GM23338 (cell line): ENCODE measurements at regions not wholly inside any gene's neighbourhood (a gene's known extent, or its start where the extent isn't known, plus 50 kb on each side); places are given as distances from the start of the nearest gene placed in this dataset.

Experiments
- CREB1 ChIP-seq: fragments of 250-450 bp; sonication (Bioruptor Pico); IDR thresholded peaks from 2 replicates; pipeline ENCODE4 v1.5.0; 2020; ENCODE audit warnings: low read depth, mild to moderate bottlenecking, moderate library complexity
- EZH2 ChIP-seq: fragments of 200-600 bp; sonication (generic); IDR thresholded peaks from one replicate; pipeline ENCODE4 v1.8.0; 2017; ENCODE audit warnings: antibody characterized with exemption, mild to moderate bottlenecking, low read depth; ENCODE audit not compliant: unreplicated experiment
- EZH2phosphoT487 ChIP-seq: fragments of 200-600 bp; sonication (generic); IDR thresholded peaks from one replicate; pipeline ENCODE4 v1.8.1; 2018; ENCODE audit warnings: antibody characterized with exemption; ENCODE audit not compliant: unreplicated experiment
- JUNB ChIP-seq: IDR thresholded peaks from one replicate; pipeline ENCODE4 v1.6.1; 2016; ENCODE audit warnings: antibody characterized with exemption; ENCODE audit not compliant: unreplicated experiment
- NANOG ChIP-seq: IDR thresholded peaks from 2 replicates; pipeline ENCODE4 v1.6.1; 2016; ENCODE audit warnings: antibody characterized with exemption, borderline replicate concordance
- POLR2AphosphoS5 ChIP-seq: IDR thresholded peaks from 2 replicates; pipeline ENCODE4 v1.6.1; 2016; ENCODE audit warnings: antibody characterized with exemption, low read depth
- TF ChIP-seq, protein P1 (sequence below), 2 experiments: fragments of 200-600 bp in 1 of 2; sonication (generic) in 1 of 2; conservative IDR thresholded peaks; 2 replicates each; pipeline versions ENCODE4 v1.5.1 to v1.6.1; 2016 to 2017; ENCODE audit warnings: antibody characterized with exemption in 2 of 2, low read depth in 2 of 2, mild to moderate bottlenecking in 2 of 2, moderate library complexity in 1 of 2

DNA sequence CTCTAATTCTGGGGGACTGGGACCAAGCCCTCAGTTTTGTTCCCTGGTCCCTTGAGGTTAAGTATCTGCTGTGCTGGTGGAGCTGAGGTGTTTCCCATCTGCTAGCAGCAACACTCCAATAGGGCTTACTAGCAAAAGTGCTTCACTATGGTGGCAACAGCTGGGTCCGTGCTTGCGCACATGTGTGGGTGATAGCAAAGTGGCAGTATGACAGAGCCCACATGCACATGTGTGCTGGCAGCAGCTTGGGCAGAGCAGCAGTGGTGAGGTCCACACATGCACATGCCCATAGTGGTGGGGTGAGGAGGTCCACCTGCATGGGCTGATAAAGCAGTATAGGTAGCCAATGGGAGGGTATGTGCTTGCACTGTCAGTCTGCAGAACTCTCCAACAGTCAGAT lies 1723.7 kb downstream of the SUCLG1 start:
- TF ChIP-seq POLR2AphosphoS5 (no peak), EZH2phosphoT487 (no peak), CREB1 (CRISPR knock-in tag) (no peak), NANOG (no peak), JUNB (no peak), EZH2 (no peak)
- TF ChIP-seq, protein P1, sequence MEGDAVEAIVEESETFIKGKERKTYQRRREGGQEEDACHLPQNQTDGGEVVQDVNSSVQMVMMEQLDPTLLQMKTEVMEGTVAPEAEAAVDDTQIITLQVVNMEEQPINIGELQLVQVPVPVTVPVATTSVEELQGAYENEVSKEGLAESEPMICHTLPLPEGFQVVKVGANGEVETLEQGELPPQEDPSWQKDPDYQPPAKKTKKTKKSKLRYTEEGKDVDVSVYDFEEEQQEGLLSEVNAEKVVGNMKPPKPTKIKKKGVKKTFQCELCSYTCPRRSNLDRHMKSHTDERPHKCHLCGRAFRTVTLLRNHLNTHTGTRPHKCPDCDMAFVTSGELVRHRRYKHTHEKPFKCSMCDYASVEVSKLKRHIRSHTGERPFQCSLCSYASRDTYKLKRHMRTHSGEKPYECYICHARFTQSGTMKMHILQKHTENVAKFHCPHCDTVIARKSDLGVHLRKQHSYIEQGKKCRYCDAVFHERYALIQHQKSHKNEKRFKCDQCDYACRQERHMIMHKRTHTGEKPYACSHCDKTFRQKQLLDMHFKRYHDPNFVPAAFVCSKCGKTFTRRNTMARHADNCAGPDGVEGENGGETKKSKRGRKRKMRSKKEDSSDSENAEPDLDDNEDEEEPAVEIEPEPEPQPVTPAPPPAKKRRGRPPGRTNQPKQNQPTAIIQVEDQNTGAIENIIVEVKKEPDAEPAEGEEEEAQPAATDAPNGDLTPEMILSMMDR (conservative IDR thresholded peaks at IDR 0.05; ENCODE audit: low read depth in 2 of 2): no peak
